Vagina (tissue), 2 donors: ENCODE measurements at regions not wholly inside any gene's neighbourhood (a gene's known extent, or its start where the extent isn't known, plus 50 kb on each side); places are given as distances from the start of the nearest gene placed in this dataset.

ENCODE experiments used
- DNase-seq, 2 donors: peaks; one replicate each; pipeline ENCODE4 v3.0.0-alpha.2; 2017; ENCODE audit errors: extremely low spot score in 2 of 2
- H3K27ac ChIP-seq: fragments of 200-600 bp; sonication (generic); one replicate; pipeline ENCODE4 v1.5.1; 2019
- H3K27me3 ChIP-seq: fragments of 200-600 bp; sonication (generic); one replicate; pipeline ENCODE4 v1.5.1; 2019
- H3K36me3 ChIP-seq, 2 donors: fragments of 200-600 bp; sonication (generic); one replicate each; pipeline ENCODE4 v1.5.1; 2017 to 2019
- H3K4me1 ChIP-seq: fragments of 200-600 bp; sonication (generic); one replicate; pipeline ENCODE4 v1.5.1; 2019
- H3K4me3 ChIP-seq, 2 donors: fragments of 200-600 bp; sonication (generic); 1 replicate in 1 of 2; 2 replicates in 1 of 2; pipeline ENCODE4 v1.5.1; 2016 to 2019
- H3K9me3 ChIP-seq: fragments of 200-600 bp; sonication (generic); one replicate; pipeline ENCODE4 v1.5.1; 2019
- POLR2A ChIP-seq, 2 donors: fragments of 450-650 bp; IDR thresholded peaks; one replicate each; pipeline ENCODE4 v1.6.1; 2017; ENCODE audit warnings: antibody characterized with exemption in 2 of 2, mild to moderate bottlenecking in 2 of 2, moderate library complexity in 2 of 2
- POLR2AphosphoS5 ChIP-seq, 2 donors: sonication (generic); formaldehyde crosslinking; IDR thresholded peaks; one replicate each; pipeline ENCODE4 v1.9.0; 2017; ENCODE audit warnings: antibody characterized with exemption in 2 of 2, mild to moderate bottlenecking in 2 of 2, low read depth in 1 of 2; ENCODE audit not compliant: insufficient read depth in 1 of 2
- intact Hi-C: fragments of 100-400 bp; cut with DNase I; formaldehyde crosslinking; loops from one replicate; pipeline ENCODE4 v1.15.1; 2023
- TF ChIP-seq, protein P1 (sequence below), 3 experiments: fragments of 450-650 bp in 2 of 3; fragments of 200-600 bp in 1 of 3; sonication (generic) in 1 of 3; IDR thresholded peaks; one replicate each; pipeline ENCODE4 v1.5.1; 2017 to 2019; ENCODE audit warnings: antibody characterized with exemption in 3 of 3, mild to moderate bottlenecking in 2 of 3, moderate library complexity in 2 of 3

DNA sequence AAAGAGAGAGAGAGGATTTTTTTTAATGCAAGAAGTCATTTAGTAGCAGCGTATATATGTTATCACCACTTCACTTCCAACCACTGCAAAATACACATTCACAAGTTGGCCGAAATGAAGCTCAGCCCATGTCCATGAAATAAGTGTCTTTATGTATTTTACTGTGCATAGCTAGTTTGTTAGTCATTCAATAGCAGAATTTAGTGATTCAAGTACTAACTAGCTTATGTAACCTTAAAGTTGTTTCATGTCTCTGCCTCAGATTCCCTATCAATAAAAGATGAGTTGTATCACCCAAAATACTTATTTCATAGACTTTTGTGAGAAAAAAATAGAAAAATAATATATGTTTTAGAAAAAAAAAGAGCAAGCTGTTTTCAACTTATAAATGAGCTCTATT lies 153.7 kb upstream of the PRDM1 start:
- no peaks in the 10 kb centered on the region for H3K9me3 ChIP-seq
- DNase-seq, result no peak
- H3K4me3 ChIP-seq, result no peak overlapping the region
- H3K27me3 ChIP-seq, result no peaks in the 10 kb centered on the region
- H3K36me3 ChIP-seq, result no peaks in the 10 kb centered on the region
- H3K4me1 ChIP-seq, result no peaks in the 10 kb centered on the region
- intact Hi-C loops, result no loop called here
- TF ChIP-seq POLR2AphosphoS5 (IDR thresholded peaks at IDR 0.05; ENCODE audit: insufficient read depth in 1 of 2, low read depth in 1 of 2) (no peak), POLR2A (IDR thresholded peaks at IDR 0.05) (no peak)
- TF ChIP-seq, protein P1, sequence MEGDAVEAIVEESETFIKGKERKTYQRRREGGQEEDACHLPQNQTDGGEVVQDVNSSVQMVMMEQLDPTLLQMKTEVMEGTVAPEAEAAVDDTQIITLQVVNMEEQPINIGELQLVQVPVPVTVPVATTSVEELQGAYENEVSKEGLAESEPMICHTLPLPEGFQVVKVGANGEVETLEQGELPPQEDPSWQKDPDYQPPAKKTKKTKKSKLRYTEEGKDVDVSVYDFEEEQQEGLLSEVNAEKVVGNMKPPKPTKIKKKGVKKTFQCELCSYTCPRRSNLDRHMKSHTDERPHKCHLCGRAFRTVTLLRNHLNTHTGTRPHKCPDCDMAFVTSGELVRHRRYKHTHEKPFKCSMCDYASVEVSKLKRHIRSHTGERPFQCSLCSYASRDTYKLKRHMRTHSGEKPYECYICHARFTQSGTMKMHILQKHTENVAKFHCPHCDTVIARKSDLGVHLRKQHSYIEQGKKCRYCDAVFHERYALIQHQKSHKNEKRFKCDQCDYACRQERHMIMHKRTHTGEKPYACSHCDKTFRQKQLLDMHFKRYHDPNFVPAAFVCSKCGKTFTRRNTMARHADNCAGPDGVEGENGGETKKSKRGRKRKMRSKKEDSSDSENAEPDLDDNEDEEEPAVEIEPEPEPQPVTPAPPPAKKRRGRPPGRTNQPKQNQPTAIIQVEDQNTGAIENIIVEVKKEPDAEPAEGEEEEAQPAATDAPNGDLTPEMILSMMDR (IDR thresholded peaks at IDR 0.05), result no peak
- no peak overlapping the region for H3K27ac ChIP-seq

DNA sequence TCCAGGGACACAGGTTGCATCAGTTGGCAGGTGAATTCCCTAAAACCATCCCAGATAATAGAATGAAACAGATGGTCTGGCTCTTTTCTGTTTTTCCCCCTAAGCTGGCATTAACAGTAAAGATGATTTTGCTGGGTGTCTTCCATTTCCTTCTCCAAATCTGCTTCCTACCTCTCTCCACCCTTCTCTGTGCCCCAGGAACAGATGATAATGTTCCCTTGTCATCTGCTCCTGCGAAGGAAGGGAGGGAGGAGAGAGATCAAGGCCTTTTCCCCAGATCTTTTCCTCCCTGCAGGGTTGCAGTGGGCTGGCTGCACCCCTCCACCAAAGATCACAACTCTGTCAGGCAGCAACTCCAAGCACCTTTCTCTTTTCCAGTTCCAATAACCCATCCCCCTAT lies 156.5 kb upstream of the PRDM1 start:
- Histone ChIP-seq H3K27me3 (no peaks in the 10 kb centered on the region), H3K27ac (no peak overlapping the region), H3K4me1 (no peaks in the 10 kb centered on the region), H3K36me3 (no peaks in the 10 kb centered on the region), H3K9me3 (no peaks in the 10 kb centered on the region), H3K4me3 (no peak overlapping the region)
- intact Hi-C loops, result no loop called here
- TF ChIP-seq POLR2AphosphoS5 (IDR thresholded peaks at IDR 0.05; ENCODE audit: insufficient read depth in 1 of 2, low read depth in 1 of 2), result no peak
- TF ChIP-seq POLR2A (IDR thresholded peaks at IDR 0.05), result no peak
- TF ChIP-seq, protein P1 (IDR thresholded peaks at IDR 0.05), result no peak
- no peak for DNase-seq

DNA sequence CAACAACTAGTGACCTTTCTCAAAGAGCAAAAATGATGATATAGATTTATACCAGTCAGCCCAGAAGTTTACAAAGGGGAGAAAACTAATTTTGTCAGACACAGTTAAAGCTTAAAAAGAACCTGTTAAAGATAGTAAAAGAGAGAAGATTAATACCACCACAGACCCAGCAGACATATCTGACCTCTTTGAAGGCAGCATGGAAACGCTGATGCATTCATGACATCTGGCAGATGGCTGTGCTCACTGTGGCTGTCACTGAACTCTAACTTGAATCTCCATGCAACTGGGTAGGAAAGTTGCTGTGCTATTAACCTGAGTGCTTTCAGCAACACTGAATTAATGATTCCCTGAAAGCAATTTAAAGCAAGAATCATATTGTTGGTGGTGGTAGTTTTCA lies 159.8 kb upstream of the PRDM1 start:
- Histone ChIP-seq H3K27ac (no peak overlapping the region), H3K4me1 (no peaks in the 10 kb centered on the region), H3K4me3 (no peak overlapping the region), H3K9me3 (no peaks in the 10 kb centered on the region), H3K27me3 (no peaks in the 10 kb centered on the region), H3K36me3 (no peaks in the 10 kb centered on the region)
- TF ChIP-seq POLR2AphosphoS5 (IDR thresholded peaks at IDR 0.05; ENCODE audit: insufficient read depth in 1 of 2, low read depth in 1 of 2) (no peak), POLR2A (IDR thresholded peaks at IDR 0.05) (no peak)
- TF ChIP-seq, protein P1 (IDR thresholded peaks at IDR 0.05), result no peak
- intact Hi-C loops, result no loop called here
- no peak for DNase-seq

DNA sequence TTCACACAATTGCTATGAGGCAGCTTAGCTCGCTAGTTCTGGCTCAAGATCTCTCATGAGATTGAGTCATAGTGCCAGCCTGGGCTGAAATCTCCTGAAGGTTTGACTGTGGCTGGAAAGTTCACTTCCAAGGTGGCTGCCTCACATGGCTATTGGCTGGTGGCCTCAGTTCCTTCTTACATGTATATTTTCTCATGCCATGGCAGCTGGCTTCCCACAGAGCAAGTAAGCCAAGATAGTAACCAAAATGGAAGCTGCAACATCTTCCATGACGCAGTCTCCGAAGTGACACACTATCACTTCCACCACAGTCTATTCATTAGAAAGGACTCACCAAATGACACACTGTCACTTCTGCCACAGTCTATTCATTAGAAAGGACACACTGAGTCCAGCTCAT lies 160.4 kb upstream of the PRDM1 start:
- H3K27me3 ChIP-seq, result no peaks in the 10 kb centered on the region
- no peaks in the 10 kb centered on the region for H3K4me1 ChIP-seq
- H3K36me3 ChIP-seq, result no peaks in the 10 kb centered on the region
- H3K9me3 ChIP-seq, result no peaks in the 10 kb centered on the region
- no peak overlapping the region for H3K4me3 ChIP-seq
- TF ChIP-seq POLR2A (IDR thresholded peaks at IDR 0.05) (no peak), POLR2AphosphoS5 (IDR thresholded peaks at IDR 0.05; ENCODE audit: insufficient read depth in 1 of 2, low read depth in 1 of 2) (no peak)
- TF ChIP-seq, protein P1 (IDR thresholded peaks at IDR 0.05), result no peak
- intact Hi-C loops, result no loop called here
- no peak for DNase-seq
- H3K27ac ChIP-seq, result no peak overlapping the region

DNA sequence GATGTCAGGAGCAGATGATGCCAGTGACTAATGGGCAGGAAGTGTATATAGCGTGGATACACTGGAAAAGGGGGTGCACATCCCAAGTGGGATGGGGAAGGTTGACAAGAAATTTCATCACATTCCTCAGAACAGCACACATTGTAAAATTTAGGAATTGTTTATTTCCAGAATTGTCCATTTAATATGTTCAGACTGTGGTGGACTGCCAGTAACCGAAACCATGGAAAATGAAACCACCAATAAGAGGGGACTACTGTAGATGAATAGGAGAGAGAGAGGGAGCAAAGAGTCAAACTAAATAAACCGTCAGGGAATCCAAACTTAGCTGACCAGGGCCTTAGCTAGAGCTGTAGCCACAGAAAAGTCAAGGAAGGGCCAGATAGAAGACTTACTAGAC lies 164.4 kb upstream of the PRDM1 start:
- Histone ChIP-seq H3K27ac (no peak overlapping the region), H3K36me3 (no peaks in the 10 kb centered on the region), H3K4me1 (no peaks in the 10 kb centered on the region), H3K9me3 (no peaks in the 10 kb centered on the region), H3K27me3 (no peaks in the 10 kb centered on the region), H3K4me3 (no peak overlapping the region)
- DNase-seq, result no peak
- intact Hi-C loops, result no loop called here
- TF ChIP-seq POLR2A (IDR thresholded peaks at IDR 0.05), result no peak
- TF ChIP-seq POLR2AphosphoS5 (IDR thresholded peaks at IDR 0.05; ENCODE audit: insufficient read depth in 1 of 2, low read depth in 1 of 2), result no peak
- TF ChIP-seq, protein P1 (IDR thresholded peaks at IDR 0.05), result no peak
